GM18507 (cell line): ENCODE measurements at regions not wholly inside any gene's neighbourhood (a gene's known extent, or its start where the extent isn't known, plus 50 kb on each side); places are given as distances from the start of the nearest gene placed in this dataset.

Experiments
- DNase-seq: peaks from one replicate; pipeline ENCODE4 v3.0.0; 2011; ENCODE audit warnings: low read depth; ENCODE audit not compliant: insufficient read length; ENCODE audit errors: extremely low spot score
- FAIRE-seq: peaks from 2 replicates; lab custom pipeline; 2011; peaks lifted over from hg19 to GRCh38; lab: Jason Lieb, UNC

DNA sequence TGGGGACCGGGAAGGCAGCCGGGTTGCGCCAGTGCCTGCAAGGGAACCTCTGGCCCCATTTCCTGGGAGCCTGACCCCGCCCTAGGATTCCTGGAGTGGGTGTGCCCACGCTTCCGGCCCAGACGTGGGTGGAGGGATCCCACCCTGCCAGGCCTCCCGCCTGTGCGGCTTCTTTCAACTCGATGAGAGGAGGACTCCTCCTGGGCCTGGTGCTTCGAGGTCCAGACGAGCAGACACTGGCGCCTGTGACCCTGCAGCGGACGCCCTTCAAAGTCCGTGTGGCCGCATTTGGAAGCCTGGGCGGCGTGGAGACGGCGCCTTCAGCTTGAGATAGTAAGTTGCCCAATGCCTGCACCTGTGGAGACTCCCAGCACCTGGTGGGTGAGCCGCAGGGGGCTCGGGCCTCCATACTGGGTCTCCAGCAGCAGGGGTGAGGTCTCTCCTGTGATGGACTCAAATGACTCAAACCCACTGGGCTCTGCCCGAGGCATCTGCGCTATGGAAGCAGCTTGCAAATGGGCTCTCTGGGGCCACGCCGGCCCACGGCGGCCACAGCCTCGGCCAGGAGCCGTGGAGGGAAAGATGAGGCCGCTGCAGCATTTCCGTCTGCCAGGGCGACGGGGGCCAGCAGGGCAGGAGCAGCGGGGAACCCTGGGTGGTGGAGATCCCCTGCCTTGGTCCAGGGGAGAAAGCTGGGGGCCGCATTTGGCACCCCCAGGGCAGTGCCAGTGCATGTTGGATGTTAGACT lies 64.3 kb upstream of the PPARA start:
- FAIRE-seq (no peak), DNase-seq (no peak)

- FAIRE-seq = no peak
- DNase-seq = no peak
Measured at GRCh38 chr22:46086577-46087335, 63.6 kb upstream of the PPARA start.

DNA sequence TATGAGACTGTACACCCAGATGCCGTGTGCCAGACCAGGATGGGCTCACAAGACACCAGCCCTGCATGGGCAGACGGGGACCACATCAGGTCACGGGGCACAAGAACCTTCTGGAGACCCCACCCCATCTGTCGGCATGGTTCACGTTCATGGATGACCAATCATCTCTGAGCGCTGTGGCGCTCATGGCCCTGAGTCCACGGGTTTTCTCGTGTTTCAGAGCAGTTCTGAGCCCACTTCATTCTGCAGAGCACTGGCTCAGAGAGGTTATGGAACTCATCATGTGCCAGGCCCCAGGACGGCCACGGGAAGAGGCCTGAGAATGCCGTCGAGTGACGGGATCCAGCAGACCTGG lies 63.0 kb upstream of the PPARA start:
- FAIRE-seq (no peak), DNase-seq (no peak)

GRCh38 chr22:46087816-46088277 lies 62.5 kb upstream of the PPARA start:
- DNase-seq = no peak
- no peak for FAIRE-seq

DNA sequence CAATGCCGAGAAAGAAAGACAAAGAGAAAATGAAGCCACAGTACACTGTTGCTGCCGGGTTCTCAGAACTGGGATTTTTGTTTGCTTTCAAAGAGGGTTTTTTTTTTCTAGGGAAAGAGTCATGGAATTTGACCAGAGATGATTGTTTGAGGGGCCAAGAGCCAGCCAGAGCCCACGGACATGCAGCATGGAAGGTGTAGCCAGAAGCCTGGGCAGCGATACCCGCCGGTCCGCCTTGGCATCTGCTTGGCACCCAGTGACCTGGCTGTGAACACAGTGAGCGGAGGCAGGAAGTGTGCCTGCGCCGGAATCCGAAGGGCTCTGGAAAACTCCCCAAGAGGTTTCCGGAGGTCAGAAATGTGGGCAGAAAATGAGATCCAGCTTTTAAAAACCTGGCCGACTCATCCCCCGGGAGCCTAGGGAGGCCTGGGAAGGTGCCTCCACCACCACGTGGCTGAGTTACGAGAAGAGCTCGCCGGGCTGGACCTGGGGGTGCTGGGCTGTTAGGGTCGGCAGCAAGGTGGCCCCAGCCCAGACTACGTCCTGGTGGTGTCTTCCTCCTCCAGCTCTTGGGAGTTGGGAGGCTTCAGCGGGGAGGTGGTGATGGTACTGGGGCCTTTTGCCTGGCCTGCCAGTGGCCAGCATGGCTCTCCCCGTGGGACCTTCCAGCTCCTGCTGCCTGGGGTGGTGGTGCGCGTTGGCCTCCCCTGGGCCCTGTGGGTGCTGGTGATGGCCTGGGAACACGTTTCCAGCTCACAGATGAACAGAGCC lies 61.6 kb upstream of the PPARA start:
- no peak for DNase-seq
- FAIRE-seq = no peak

GRCh38 chr22:46089426-46090035 lies 60.8 kb upstream of the PPARA start:
- DNase-seq (no peak), FAIRE-seq (no peak)

- DNase-seq (no peak), FAIRE-seq (no peak)
Measured at GRCh38 chr22:46090036-46090591, 60.2 kb upstream of the PPARA start.

- DNase-seq = no peak
- FAIRE-seq = no peak
Measured at GRCh38 chr22:46090631-46091201, 59.6 kb upstream of the PPARA start.

DNA sequence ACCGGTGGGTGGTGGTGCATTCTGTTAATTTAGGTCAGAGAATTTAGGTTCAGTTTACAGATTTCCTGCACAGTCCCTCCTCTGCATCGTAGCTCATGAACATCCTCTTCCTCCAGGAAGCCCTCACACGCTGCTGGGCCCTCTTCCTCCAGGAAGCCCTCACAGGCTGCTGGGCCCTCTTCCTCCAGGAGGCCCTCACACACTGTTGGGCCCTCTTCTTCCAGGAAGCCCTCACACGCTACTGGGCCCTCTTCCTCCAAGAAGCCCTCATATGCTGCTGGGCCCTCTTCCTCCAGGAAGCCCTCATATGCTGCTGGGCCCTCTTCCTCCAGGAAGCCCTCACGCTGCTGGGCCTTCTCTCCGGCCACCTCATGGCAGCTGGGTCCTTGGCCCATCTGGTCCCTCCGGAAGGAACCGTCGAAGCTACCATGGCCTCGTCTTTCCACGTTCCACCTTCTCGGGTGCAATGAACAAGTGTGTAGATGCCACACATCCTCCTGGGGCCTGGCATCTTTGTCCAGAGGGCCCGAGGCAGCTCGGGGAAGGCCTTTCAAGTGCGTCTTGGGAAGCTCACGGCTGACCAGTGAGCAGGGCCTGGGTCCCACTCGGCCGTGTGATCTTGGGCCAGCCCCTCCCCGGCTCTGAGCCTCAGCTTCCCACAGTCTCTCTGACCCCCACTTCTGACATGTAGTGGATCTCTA lies 58.9 kb upstream of the PPARA start:
- FAIRE-seq (no peak), DNase-seq (no peak)

DNA sequence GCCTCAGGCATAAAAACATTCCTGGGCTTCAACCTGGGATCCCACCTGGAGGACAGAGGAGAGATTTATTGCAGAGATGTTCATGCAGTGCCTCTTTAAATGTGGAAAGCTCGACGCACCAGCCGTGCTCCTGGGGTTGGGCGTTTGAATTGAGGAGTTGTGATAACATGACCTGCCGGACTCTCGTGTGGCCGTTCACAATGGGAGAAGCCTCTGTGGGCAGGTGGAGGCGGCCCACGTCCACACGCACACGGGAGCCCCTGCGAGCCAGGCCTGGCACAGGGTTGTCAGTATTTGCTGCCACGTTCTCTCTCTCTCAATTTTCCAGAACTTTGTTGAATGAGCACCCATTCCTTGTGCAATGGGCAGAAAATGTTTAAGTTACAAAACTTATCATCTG lies 58.3 kb upstream of the PPARA start:
- DNase-seq (no peak), FAIRE-seq (no peak)

DNA sequence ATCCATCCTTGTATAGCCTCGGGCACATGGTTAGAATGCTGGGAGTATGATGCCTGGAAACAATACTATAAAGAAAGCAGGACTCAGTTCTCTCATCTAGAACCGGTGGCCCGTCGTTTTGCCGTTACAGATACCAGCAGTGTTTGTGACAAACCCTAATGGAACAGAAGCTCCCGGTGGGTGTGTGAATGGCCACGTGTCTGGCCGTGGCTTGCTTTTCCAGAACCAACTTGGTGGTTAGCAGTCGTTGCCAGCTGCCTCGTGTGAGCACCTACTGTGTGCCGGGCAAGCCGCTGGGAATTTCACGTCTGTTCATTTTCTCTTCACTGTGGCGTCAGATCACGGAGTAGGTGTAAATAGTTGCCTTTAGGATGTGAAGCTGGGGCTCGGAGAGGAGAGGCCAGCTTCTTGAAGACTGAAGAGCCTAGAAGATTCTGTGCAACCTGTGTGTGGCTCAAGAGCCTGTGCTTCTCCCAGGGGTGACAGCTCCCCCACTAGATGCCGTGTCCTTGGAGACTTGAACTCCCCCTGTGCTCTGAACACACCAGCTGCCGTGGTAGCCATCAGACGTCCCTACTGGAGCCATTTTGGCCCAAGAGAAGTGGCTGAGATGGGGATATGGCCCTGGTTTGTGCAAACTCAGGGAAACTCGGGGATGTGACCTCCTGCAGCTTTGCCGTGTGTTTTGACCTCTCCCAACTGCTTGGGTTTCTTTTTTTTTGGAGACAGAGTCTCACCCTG lies 57.5 kb upstream of the PPARA start:
- FAIRE-seq (no peak), DNase-seq (no peak)

GRCh38 chr22:46093796-46094195 lies 56.5 kb upstream of the PPARA start:
- FAIRE-seq (no peak), DNase-seq (no peak)

DNA sequence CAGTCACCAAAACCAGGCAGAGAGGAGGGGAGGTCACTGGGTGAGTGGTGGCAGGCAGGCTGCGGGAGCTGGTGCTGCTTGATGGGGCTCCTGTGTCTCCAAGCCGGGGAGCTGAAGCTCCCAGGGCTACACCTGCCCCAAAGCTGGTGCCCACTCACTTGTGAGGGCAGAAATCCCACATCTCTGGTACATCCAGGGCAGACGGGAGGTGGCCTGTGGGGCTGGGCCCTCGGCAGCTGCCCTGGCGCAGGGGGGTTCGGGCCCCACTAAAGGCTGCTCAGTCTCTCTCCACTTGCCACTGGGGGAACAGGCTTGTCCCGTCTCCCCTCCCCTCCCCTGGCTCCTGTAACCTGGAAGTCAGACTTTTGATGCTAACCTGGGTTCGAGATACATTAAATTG lies 55.6 kb upstream of the PPARA start:
- DNase-seq (no peak), FAIRE-seq (no peak)

DNA sequence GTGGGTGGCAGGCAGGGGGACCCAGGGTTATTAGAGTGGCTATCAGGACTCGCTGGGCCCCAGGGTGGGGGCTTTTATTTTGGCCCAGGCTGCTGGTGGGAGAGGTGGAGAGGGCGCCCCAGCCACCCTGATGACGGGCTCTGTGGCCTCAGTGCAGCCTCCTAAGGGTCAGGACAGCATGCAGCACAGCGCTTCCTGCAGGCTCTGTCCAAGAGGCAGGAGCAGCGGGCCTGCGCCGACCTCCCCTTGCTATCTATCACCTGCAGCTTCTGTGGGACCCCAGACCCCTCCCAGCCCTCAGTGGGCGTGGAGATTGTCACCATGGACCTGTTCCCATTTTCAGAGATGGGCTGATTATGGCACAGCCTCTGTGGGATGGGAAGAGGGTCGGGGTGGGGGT lies 54.3 kb upstream of the PPARA start:
- DNase-seq = no peak
- no peak for FAIRE-seq

DNA sequence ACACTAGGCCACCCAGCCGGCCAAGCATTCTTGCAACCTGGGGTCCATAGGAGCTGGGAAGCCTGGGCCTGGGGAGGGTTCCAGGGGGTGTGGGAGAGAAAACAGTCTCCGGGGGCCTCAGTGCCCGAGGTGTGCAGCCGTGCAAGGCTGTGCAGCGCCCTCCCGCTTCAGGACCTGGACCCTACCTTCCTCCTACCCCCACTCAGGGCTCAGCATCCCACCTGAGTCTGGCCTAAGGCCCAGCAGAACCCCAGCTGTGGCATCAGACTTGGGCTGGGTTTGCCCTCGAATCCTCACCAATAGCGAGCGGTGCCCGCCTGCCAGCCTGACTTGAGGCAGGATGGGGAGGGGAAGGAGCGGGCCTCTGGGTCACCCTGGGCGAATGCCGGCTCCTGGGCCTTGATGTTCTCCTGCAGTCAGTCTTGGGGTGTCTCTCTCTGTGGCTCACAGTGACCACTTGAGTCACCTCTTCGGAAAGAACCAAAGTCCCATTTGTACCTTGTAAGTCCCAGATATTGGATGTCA lies 53.6 kb upstream of the PPARA start:
- DNase-seq = no peak
- FAIRE-seq = no peak

GRCh38 chr22:46097268-46097900 lies 52.9 kb upstream of the PPARA start:
- FAIRE-seq (no peak), DNase-seq (no peak)
